Left lung (tissue), 4 donors: ENCODE measurements at regions not wholly inside any gene's neighbourhood (a gene's known extent, or its start where the extent isn't known, plus 50 kb on each side); places are given as distances from the start of the nearest gene placed in this dataset.

Experiments used
- ATAC-seq: fragments of 200-7000 bp; cut with Tn5 transposase; one replicate; pipeline ENCODE4 v1.9.1; 2020; ENCODE audit warnings: moderate library complexity
- DNase-seq, 4 donors: peaks; one replicate each; pipeline ENCODE4 v3.0.0-alpha.2; 2013 to 2020
- H3K27ac ChIP-seq, 2 donors: fragments of 200-600 bp; sonication (generic) in 1 of 2; one replicate each; pipeline versions ENCODE4 v1.5.0 to v1.8.0; 2020 to 2021
- H3K27me3 ChIP-seq, 2 donors: fragments of 200-600 bp; sonication (generic) in 1 of 2; one replicate each; pipeline versions ENCODE4 v1.5.0 to v1.8.0; 2020 to 2021
- H3K36me3 ChIP-seq, 2 donors: fragments of 200-600 bp; sonication (generic) in 1 of 2; one replicate each; pipeline versions ENCODE4 v1.5.0 to v1.8.0; 2020 to 2021
- H3K4me1 ChIP-seq, 2 donors: fragments of 200-600 bp; one replicate each; pipeline ENCODE4 v1.8.0; 2021
- H3K4me3 ChIP-seq, 2 donors: fragments of 200-600 bp; sonication (generic) in 1 of 2; one replicate each; pipeline versions ENCODE4 v1.5.0 to v1.8.0; 2020 to 2021; ENCODE audit warnings: mild to moderate bottlenecking in 1 of 2
- H3K9me3 ChIP-seq, 2 donors: fragments of 200-600 bp; sonication (generic) in 1 of 2; one replicate each; pipeline versions ENCODE4 v1.5.0 to v1.8.0; 2020 to 2021
- intact Hi-C, 2 donors: fragments of 100-400 bp; cut with DNase I; formaldehyde crosslinking; loops; one replicate each; pipeline versions ENCODE4 v1.11.2 to v1.14.2; 2022
- TF ChIP-seq, protein P1 (sequence below), 2 donors: fragments of 200-600 bp; sonication (generic) in 1 of 2; IDR thresholded peaks; one replicate each; pipeline versions ENCODE4 v1.5.0 to v1.8.0; 2021; ENCODE audit warnings: antibody characterized with exemption in 2 of 2
- donor health status: DM: no; HTN: yes; CAD: no.
- donor health status: DM: no; HTN: no; CAD: no.

DNA sequence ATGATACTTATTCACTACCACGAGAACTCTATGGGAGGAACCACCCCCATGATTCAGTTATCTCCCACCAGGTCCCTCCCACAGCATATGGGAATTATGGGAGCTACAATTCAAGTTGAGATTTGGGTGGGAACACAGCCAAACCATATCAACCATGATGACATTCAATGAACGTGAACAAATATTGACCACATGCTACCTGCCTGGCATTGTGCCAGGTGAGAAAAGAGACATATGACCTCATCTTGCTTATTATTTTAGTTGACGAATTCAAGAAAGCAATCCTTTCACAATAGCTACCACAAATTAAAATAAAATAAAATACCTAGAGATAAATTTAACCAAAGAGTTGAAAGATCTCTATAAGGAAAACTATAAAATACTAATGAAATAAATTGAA, 286.5 kb upstream of the CRIM1 start:
- Histone ChIP-seq H3K27me3 (no peaks in the 10 kb centered on the region), H3K27ac (no peak overlapping the region), H3K9me3 (peaks cover 0 to 6% of the 10 kb centered on the region in 2 donors), H3K36me3 (peaks cover 0 to 4% of the 10 kb centered on the region in 2 donors), H3K4me3 (no peak overlapping the region), H3K4me1 (no peaks in the 10 kb centered on the region)
- intact Hi-C loops, result no loop called here
- TF ChIP-seq, protein P1, sequence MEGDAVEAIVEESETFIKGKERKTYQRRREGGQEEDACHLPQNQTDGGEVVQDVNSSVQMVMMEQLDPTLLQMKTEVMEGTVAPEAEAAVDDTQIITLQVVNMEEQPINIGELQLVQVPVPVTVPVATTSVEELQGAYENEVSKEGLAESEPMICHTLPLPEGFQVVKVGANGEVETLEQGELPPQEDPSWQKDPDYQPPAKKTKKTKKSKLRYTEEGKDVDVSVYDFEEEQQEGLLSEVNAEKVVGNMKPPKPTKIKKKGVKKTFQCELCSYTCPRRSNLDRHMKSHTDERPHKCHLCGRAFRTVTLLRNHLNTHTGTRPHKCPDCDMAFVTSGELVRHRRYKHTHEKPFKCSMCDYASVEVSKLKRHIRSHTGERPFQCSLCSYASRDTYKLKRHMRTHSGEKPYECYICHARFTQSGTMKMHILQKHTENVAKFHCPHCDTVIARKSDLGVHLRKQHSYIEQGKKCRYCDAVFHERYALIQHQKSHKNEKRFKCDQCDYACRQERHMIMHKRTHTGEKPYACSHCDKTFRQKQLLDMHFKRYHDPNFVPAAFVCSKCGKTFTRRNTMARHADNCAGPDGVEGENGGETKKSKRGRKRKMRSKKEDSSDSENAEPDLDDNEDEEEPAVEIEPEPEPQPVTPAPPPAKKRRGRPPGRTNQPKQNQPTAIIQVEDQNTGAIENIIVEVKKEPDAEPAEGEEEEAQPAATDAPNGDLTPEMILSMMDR (IDR thresholded peaks at IDR 0.05), result no peak
- ATAC-seq (no peak), DNase-seq (no peak)

- TF ChIP-seq, protein P1 (IDR thresholded peaks at IDR 0.05), result no peak
- Histone ChIP-seq H3K27me3 (no peaks in the 10 kb centered on the region), H3K4me3 (no peak overlapping the region), H3K9me3 (peaks cover 0 to 6% of the 10 kb centered on the region in 2 donors), H3K27ac (no peak overlapping the region), H3K36me3 (peaks cover 0 to 4% of the 10 kb centered on the region in 2 donors), H3K4me1 (no peaks in the 10 kb centered on the region)
- intact Hi-C loops, result no loop called here
- DNase-seq, result peak in 2 of 4 donors; percentile 25 to 37
- ATAC-seq, result no peak
These were observed 287.5 kb upstream of the CRIM1 start for GRCh38 chr2:36068086-36068485.

- TF ChIP-seq, protein P1 (IDR thresholded peaks at IDR 0.05), result no peak
- no peak for ATAC-seq
- no peaks in the 10 kb centered on the region for H3K36me3 ChIP-seq
- intact Hi-C loops, result no loop called here
- no peak overlapping the region for H3K4me3 ChIP-seq
- no peak overlapping the region for H3K27ac ChIP-seq
- DNase-seq, result no peak
- peaks cover 0 to 4% of the 10 kb centered on the region in 2 donors for H3K9me3 ChIP-seq
- H3K4me1 ChIP-seq, result no peaks in the 10 kb centered on the region
- no peaks in the 10 kb centered on the region for H3K27me3 ChIP-seq
These were observed 295.4 kb upstream of the CRIM1 start for GRCh38 chr2:36060133-36060532.

DNA sequence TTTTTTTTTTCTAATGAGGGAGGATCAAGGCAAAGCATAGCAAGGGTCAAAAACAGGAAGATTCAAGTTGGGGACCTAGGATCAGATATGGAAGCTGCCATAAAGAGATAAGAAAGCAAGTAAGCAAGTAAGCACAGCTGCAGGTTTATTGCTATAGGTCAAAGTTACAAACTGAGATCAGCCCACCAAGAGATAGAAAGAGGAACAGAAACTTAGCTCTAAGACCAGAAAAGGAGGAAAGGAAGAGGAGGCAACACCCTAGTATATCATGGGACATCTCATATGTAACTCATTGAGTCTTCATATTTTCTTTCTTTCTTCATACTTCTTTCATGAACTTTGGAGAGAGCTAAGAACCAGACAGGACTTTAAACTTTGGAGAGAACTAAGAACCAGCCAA, 295.9 kb upstream of the CRIM1 start:
- no peak for DNase-seq
- TF ChIP-seq, protein P1 (IDR thresholded peaks at IDR 0.05), result no peak

GRCh38 chr2:36058953-36059352, 296.6 kb upstream of the CRIM1 start:
- no peaks in the 10 kb centered on the region for H3K4me1 ChIP-seq
- TF ChIP-seq, protein P1 (IDR thresholded peaks at IDR 0.05), result no peak
- peaks cover 0 to 4% of the 10 kb centered on the region in 2 donors for H3K9me3 ChIP-seq
- intact Hi-C loops, result no loop called here
- H3K27me3 ChIP-seq, result no peaks in the 10 kb centered on the region
- DNase-seq (no peak), ATAC-seq (no peak)
- H3K36me3 ChIP-seq, result no peaks in the 10 kb centered on the region
- no peak overlapping the region for H3K27ac ChIP-seq
- no peak overlapping the region for H3K4me3 ChIP-seq

More for the DNA sequence above, 295.9 kb upstream of the CRIM1 start:
- no peak for ATAC-seq
- Histone ChIP-seq H3K27ac (no peak overlapping the region), H3K4me3 (no peak overlapping the region), H3K4me1 (no peaks in the 10 kb centered on the region), H3K9me3 (peaks cover 0 to 4% of the 10 kb centered on the region in 2 donors), H3K36me3 (no peaks in the 10 kb centered on the region), H3K27me3 (no peaks in the 10 kb centered on the region)
- intact Hi-C loops, result no loop called here
